Activated effector memory CD4-positive, alpha-beta T cell treated with anti-CD3 and anti-CD28 coated beads, Interleukin-2, amount 50 U/mL, for 16 hours (primary cell): ENCODE measurements at regions not wholly inside any gene's neighbourhood (a gene's known extent, or its start where the extent isn't known, plus 50 kb on each side); places are given as distances from the start of the nearest gene placed in this dataset.
"Not testable (repeated sequence)": the region's sequence is repeated elsewhere in the genome, so short reads cannot be mapped to it uniquely, and the experiment has no call there.

ENCODE experiments used
- DNase-seq: peaks from one replicate; pipeline ENCODE4 v3.0.0-alpha.2; 2020

GRCh38 chr13:105758918-105759860 is 776.3 kb downstream of the EFNB2 start:
- DNase-seq = no peak

DNA sequence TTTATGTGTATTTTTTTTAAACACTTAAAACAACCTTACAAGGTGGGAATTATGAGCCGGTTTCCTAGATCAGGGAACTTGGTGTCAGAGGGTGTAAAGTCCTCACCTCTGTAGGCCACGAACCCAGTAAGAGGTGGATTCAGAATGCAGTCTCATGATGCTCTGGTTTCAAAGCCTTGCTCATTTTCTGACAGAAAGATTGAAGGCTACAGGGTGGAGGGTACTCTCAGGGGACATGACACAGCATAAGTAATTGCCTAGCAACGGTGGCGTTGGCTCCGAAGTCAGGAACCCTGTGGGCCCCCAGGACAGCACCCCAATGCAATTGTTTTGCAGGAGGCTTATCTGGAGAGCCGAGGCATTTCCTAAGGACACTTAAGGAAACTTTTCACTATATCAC is 794.7 kb downstream of the EFNB2 start:
- DNase-seq = no peak

DNA sequence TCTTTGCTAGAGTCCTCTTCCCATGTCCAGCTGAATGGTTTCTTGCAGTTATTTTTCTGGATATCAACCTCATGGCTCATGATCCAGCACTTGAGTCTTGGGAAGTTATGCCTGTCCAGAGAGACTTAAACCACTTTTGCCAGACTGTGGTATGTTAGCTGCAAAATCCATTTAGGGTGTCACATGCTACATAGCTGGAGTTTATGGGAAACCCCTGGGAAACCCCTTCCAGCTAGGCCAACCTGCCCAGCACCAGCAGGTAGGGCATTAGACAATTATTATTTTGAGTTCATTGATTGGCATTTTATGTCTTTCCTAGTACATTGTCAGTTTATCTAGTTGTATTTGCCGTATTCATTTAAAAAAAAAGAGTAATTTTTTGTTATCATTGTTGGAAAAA is 797.8 kb downstream of the EFNB2 start:
- no peak for DNase-seq

DNA sequence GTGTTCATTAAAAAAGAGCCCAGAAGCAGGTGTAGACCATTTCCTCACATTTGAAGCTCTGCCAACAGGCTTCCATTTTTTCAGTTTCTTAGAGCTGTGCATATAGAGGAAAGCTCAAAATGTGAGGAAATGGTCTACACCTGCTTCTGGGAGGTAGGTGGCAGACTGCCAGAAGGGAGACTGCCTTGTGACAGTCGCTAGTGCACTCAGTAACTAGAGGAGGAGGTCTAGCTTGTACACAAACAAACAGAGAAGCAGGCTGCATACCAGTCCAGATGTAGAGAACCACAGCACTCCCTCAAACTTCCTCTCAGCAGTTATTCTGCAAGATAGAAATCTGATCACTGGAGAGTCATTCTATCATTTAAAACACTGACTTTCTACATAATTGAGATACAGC is 800.2 kb downstream of the EFNB2 start:
- no peak for DNase-seq

DNA sequence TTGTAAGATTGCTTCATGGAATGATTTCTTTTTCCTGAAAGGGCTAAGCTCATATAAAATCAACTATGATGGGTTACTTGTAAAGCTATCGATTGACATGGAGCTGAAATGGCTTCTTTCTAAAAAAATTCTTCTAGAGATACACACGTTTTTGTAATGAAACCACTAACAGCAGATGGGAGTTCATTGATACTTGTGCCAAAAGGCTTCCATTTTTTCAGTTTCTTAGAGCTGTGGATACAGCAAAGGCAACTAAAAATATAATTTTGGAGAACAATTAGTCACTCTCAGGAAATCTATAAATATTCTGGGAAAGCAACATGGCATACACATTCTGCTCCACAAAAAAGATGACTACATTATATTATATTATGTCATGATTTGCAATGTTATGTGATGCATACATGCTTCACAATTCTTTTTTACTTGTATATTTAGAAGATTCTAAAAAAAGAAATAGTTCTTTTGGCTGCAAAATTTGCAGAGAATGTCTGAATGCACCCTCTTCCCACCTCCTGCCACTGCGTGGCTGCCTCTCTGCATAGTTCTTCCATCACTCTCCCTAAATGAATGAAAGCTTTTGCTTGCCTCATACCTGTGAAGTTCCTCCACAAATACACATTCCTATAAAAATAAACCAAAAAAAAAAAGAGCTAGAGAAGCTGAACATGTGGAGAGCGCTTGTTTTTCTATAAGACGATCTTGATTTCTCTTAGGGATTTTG is 802.5 kb downstream of the EFNB2 start:
- DNase-seq = no peak

DNA sequence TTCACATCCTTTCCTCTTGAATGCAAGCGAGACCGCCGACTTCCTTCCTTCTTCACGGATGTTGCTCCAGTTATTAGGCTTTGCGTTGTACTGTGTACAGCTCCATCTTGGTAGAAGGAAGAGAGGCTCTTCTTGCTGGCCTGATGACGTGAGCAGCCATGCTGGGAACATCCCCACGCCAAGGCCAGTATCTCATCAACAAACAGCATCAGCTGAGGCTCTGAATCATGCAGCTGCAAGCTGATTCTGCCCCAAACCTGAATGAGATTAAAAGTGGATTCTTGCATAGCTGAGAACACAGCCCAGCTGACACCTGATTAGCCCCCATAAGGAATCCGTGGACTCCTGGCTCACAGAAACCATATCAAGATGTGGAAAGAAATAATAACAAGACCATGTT is 809.6 kb downstream of the EFNB2 start:
- DNase-seq = no peak

GRCh38 chr13:105721016-105721415 is 814.4 kb downstream of the EFNB2 start:
- no peak for DNase-seq

DNA sequence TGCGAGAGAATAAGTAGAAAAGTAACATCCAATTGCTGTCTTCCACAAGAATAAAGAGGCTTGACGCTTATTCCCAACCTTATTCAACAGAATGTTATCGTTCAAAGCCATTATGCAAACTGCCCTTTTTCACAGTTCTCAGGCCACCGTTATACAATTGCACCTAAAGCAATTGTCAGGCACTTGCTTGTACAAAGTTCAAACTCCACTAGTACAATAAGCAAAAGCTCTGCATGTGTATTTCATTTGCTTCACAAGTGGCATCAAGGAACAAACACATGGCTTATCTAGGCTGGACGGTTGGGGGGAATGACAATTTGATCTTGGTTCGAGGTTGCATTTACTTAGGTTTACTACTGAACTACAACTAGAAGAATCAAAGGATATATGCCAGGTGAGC is 815.6 kb downstream of the EFNB2 start:
- DNase-seq = no peak

DNA sequence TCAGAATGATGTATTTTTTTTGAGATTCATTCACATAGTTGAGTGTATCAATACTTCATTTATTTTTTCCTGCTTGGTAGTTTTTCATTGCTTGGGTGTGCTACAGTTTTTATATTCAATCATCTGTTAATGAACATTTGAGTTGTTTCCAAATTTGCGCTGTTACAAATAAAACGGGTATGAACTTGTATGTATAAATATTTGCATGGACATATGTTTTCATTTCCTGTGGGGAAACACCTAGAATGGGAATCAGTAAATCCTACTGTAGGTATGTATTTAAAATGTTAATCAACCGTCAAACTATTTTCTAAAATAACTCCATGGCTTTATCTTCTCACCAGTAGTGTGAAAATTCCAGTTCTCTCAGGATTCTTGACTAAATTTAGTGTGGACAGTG is 826.3 kb downstream of the EFNB2 start:
- no peak for DNase-seq

DNA sequence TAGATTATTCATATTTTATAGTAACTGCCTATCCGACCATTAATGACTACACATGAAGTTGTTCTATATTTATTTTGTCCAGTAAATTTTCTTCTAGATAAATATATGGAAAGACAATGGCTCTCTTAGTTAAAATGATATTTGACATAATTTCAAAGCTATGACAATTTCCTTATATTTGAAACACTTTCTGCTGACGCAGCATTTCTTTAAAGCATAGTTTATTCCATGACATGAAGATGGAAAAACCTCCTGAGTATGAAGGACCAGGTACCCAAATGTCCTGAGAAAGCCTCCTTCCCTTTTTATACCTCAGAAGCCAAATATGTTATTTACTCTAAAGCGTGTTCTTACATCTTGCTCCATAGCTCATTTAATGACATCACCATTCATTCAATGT is 831.6 kb downstream of the EFNB2 start:
- no peak for DNase-seq

GRCh38 chr13:105702441-105702840 is 833.0 kb downstream of the EFNB2 start:
- no peak for DNase-seq

DNA sequence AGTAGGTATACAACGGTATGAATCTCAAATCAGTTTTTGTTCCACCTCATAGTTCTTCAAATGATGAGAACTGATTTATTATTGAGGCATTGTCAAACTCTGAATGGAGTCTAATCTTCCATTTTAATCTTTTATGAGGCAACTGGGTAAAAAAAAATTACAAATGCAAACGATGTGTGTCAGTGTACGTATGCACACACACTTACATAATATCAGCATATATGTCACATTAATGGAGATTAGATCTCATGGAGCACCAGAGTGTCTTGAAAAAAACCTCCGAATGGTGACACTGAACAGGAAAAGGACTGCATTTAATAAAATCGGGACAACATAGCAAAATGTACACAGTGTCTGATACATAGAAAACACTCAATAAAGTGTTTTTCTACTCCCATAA is 842.7 kb downstream of the EFNB2 start:
- DNase-seq = no peak

GRCh38 chr13:105684216-105684615 is 851.2 kb downstream of the EFNB2 start:
- no peak for DNase-seq

DNA sequence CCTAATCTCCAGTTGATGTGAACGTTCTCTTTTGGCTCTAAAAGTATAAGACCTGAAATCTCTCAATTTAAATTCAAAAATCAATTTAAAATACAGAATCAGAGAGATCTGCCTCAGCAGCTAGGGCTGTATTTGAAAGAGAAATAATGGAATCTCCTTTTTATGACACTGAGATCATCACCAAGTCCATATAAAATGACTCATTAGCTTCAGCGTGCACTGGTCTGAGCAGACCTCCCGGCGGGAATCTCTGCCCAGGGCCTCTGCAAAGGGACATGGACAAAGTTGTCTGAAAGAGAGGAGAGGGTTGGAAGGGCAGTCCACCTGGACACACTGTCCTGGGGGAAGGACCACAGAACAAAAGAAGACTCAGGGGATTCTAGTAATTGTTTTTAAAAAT is 855.6 kb downstream of the EFNB2 start:
- no peak for DNase-seq

DNA sequence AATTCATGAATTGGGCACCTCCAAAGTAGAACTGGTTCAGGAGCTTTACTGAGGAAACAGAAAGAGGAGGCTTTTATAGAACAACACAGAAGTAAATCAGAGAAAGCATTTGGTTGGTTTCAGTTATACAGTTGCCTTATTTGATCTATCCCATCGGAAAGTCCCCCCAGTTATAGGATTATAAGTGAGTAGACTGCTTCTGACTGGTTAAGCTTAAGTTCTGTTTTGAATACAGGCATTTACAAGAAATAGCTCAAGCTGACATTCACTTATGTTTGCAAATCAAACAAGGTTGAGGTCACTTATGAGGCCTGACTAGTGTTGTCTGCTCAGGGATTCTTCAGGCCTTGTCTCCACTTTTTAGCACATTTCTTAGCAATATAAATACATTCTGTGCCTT is 857.4 kb downstream of the EFNB2 start:
- no peak for DNase-seq

DNA sequence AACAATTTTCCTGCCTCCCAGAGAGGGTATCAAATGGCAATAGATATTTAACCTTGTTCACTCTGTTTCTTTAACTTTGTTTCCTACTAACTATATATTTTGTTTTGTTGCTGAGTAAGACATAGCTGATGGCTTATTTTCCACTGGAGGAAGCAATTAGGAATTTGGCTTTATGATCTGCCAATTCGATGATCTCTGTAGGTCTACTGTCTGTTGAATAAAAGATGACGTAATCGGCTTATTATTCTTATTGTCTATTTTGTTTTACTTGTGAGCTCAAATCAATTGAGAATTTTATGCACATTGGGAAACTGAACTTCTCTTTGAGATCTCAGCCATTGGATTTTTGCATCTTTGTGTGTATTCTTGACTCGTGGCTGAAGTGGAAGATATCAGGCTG is 862.6 kb downstream of the EFNB2 start:
- DNase-seq = no peak

DNA sequence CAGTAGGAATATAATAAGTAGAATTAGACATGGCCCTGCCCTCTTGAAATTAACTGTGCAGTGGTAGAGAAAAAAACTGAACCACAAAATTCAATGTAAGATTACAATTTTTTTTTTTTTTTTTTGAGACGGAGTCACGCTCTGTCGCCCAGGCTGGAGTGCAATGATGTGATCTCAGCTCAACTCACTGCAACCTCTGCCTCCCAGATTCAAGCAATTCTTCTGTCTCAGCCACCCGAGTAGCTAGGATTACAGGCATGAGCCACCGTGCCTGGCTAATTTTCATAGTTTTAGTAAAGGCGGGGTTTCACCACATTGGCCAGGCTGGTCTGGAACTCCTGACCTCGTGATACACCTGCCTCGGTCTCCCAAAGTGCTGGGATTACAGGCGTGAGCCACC is 864.3 kb downstream of the EFNB2 start:
- not testable (repeated sequence) for DNase-seq

GRCh38 chr13:105670179-105670990 is 865.1 kb downstream of the EFNB2 start:
- no peak for DNase-seq

GRCh38 chr13:105665284-105665683 is 870.2 kb downstream of the EFNB2 start:
- no peak for DNase-seq

DNA sequence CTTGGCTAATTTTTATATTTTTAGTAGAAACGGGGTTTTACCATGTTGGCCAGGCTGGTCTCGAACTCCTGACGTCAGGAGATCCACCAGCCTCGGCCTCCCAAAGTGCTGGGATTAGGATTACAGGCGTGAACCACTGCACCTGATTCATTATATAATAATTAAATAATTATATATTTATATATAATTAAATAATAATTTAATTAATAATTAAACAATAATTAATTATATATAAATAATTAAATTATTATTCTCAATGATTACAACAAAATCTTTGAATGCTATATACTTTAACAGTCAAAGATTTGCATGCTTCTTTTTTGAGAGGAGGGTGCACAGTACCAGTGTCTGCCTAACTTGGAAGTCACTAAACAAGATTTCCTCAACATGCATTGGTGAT is 872.3 kb downstream of the EFNB2 start:
- DNase-seq = no peak

DNA sequence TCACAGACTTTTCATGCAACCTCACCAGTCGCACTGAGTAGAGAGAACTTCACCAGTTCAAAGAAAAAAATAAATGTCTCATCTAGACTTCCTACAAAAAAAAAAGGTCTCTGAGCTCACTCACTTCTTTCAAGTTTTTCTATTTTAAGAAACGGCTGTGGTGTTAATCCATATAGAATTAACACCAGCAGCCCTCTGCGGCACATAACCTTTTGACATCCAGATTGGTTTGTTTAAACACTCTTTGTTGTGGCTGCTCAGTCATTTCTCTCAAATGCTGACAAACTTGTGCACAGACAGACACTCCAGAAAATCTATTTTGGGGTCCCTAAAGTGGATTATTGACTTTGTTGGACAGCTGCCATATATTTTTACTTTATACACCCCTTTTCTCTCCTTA is 874.9 kb downstream of the EFNB2 start:
- DNase-seq = no peak

- no peak for DNase-seq
Measured at GRCh38 chr13:105658431-105658830, 877.0 kb downstream of the EFNB2 start.

- DNase-seq = no peak
Measured at GRCh38 chr13:105655046-105655445, 880.4 kb downstream of the EFNB2 start.
